ENCODE measurements at regions not wholly inside any gene's neighbourhood (a gene's known extent, or its start where the extent isn't known, plus 50 kb on each side); places are given as distances from the start of the nearest gene placed in this dataset.
"Not testable (repeated sequence)": the region's sequence is repeated elsewhere in the genome, so short reads cannot be mapped to it uniquely, and the experiment has no call there.

DNA sequence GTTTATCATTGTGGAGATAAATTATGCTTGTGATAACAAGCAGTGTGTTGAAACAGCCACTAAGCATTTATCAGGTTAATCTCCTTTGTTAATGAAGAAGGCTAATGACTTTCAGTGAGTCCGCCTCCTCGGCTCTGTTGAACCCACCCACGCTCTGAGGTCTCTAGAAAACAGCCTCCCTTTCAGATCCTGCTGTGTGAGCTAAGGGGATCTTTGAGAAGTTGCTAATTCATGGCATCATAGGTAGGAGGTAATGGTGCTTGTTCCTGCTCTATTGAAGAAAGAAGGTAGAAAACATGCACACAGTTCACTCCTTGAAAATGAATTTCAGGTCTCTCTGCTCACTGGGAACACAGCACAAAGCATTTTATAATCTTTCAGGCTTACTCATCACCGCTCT is 483.9 kb downstream of the AACS start:
- no peak for DNase-seq (ENCODE audit: low read depth in 1 of 2, low spot score in 1 of 2)

- no peak for DNase-seq (ENCODE audit: low read depth in 1 of 2, low spot score in 1 of 2)
Observed at GRCh38 chr12:125549836-125550235, 484.6 kb downstream of the AACS start.

DNA sequence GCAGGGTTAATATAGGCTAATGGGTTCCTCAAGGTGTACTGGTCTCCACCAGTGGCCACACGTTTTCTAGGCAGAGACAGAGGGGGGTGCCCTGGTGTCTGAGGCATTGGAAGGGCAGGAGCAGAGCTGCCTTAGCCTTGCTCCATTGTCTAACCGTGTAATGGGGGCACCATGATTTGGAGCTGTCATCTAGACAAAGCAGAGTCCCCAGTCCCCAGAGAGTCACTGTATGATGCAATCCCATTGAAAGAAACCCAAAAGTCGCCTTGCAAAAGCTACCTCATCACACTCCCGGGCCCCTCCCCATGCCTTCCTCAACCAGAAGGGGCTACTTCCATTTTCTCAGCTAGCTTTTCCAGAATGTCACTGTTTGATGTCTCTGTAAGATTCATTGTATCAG is 487.1 kb downstream of the AACS start:
- DNase-seq (ENCODE audit: low read depth in 1 of 2, low spot score in 1 of 2) = no peak

DNA sequence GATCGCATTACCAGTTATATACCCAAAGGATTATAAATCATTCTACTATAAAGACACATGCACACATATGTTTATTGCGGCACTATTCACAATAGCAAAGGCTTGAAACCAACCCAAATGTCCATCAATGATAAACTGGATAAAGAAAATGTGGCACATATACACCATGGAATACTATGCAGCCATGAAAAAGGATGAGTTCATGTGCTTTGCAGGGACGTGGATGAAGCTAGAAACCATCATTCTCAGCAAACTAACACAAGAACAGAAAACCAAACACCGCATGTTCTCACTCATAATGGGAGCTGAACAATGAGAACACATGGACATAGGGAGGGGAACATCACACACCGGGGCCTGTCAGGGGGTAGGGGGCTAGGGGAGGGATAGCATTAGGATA is 495.8 kb downstream of the AACS start:
- not testable (repeated sequence) for DNase-seq (ENCODE audit: low read depth in 1 of 2, low spot score in 1 of 2)

- DNase-seq (ENCODE audit: low read depth in 1 of 2, low spot score in 1 of 2) = no peak
Observed at GRCh38 chr12:125564753-125565152, 499.5 kb downstream of the AACS start.

DNA sequence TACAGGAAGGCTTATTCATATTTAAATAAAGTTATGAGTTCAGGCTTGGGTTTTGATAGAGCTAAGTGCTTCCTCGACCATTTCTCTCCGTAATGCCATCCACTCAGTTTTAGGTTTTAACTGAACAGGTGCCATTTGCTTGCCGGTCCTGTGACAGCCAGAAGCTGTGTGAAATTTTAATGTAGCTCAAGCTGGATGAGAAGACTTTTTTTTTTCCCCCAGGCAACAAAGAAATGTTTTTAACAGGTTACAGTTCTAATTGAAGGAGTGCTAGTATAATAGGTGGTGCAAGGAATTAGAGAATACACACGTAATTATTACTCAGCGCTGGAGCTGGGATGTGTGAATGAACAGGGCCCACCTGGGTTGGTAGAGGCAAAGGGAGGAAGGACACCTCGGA is 502.3 kb downstream of the AACS start:
- no peak for DNase-seq (ENCODE audit: low read depth in 1 of 2, low spot score in 1 of 2)

- DNase-seq (ENCODE audit: low read depth in 1 of 2, low spot score in 1 of 2) = no peak
Observed at GRCh38 chr12:125568306-125568705, 503.1 kb downstream of the AACS start.

DNA sequence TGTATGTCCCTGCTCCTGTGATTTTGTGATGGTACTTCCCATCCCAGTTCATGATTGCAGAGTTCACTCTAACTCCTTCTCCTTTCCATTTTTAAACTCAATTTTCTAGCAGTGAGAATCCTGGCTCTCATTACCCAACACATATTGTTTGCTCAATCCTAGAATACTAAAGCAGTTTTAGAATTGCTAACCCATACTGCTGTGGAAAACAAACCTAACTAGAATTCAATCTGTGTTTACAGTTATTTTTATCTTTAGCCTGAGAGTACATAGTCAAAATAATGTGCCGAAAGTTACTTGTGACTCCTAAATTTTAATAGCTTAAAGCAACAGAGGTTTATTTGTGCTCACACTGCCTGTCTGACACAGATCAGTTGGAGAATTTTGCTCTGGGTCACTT is 508.0 kb downstream of the AACS start:
- DNase-seq (ENCODE audit: low read depth in 1 of 2, low spot score in 1 of 2) = no peak

- DNase-seq (ENCODE audit: low read depth in 1 of 2, low spot score in 1 of 2) = no peak
Observed at GRCh38 chr12:125577334-125577733, 512.1 kb downstream of the AACS start.

DNA sequence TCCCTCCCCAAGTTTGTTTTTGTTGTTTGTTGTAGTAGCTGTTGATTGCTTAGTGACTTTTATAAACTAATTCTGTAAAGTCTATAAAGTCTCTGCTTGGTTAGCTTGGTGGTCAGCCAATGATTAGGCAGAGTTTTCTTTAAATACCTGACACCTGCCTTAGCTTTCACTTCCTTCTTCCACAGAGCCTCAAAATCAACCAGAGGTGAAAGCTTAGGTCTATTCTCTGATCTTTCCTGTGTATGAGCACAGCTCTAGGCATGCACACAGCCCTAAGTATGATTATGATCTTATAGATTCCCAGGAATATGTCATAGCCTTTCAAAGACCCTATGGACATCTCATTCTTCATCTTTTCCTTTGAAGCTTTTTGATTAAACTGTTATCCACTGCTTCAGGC is 514.7 kb downstream of the AACS start:
- no peak for DNase-seq (ENCODE audit: low read depth in 1 of 2, low spot score in 1 of 2)

GRCh38 chr12:125583071-125583470 is 517.8 kb downstream of the AACS start:
- no peak for DNase-seq (ENCODE audit: low read depth in 1 of 2, low spot score in 1 of 2)

- no peak for DNase-seq (ENCODE audit: low read depth in 1 of 2, low spot score in 1 of 2)
Observed at GRCh38 chr12:125586441-125586840, 521.2 kb downstream of the AACS start.

- no peak for DNase-seq (ENCODE audit: low read depth in 1 of 2, low spot score in 1 of 2)
Observed at GRCh38 chr12:125593269-125593668, 528.0 kb downstream of the AACS start.

DNA sequence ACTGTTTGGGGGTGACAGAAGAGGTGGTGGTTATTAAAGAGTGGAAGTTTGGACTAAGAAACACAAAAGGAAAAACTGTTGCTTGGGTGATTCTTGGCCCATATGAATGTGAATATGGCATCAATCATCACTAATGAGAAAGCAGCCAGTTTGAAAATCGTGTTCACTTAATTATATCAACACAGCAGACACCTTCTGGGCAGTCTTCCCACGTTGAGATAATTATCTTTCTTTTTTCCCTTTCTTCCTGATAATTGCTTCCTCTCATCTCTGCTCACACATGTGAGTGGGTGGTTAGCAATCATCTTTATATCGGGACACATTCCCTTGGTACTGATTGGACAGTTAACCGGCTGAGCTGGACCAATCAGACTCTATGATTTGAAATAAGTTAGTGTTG is 539.7 kb downstream of the AACS start:
- no peak for DNase-seq (ENCODE audit: low read depth in 1 of 2, low spot score in 1 of 2)

- no peak for DNase-seq (ENCODE audit: low read depth in 1 of 2, low spot score in 1 of 2)
Observed at GRCh38 chr12:125606312-125606711, 541.1 kb downstream of the AACS start.

- DNase-seq (ENCODE audit: low read depth in 1 of 2, low spot score in 1 of 2) = no peak
Observed at GRCh38 chr12:125610292-125610691, 545.1 kb downstream of the AACS start.

- DNase-seq (ENCODE audit: low read depth in 1 of 2, low spot score in 1 of 2) = no peak
Observed at GRCh38 chr12:125610971-125611370, 545.7 kb downstream of the AACS start.

- DNase-seq (ENCODE audit: low read depth in 1 of 2, low spot score in 1 of 2) = no peak
Observed at GRCh38 chr12:125614058-125614457, 548.8 kb downstream of the AACS start.

- no peak for DNase-seq (ENCODE audit: low read depth in 1 of 2, low spot score in 1 of 2)
Observed at GRCh38 chr12:125619723-125620122, 554.5 kb downstream of the AACS start.

DNA sequence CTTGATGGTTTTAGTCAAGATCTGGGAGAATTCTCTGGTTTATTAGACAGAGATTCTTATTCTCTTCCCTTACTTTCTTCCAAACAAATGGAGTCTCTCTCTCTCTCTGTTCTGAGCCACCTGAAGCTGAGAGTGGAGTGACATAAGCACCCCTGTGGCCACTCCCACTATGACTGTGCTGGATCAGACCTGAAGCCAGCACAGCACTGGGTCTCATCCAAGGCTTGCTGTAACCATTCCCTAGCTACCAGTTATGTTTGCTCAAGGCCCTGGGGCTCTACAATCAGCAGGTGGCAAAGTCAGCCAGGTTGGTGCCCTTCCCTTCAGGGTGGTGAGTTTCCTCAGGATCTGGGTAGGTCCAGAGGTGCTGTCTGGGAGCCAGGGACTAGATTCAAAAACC is 568.5 kb downstream of the AACS start:
- DNase-seq (ENCODE audit: low read depth in 1 of 2, low spot score in 1 of 2) = no peak

GRCh38 chr12:125634813-125635212 is 569.6 kb downstream of the AACS start:
- no peak for DNase-seq (ENCODE audit: low read depth in 1 of 2, low spot score in 1 of 2)

DNA sequence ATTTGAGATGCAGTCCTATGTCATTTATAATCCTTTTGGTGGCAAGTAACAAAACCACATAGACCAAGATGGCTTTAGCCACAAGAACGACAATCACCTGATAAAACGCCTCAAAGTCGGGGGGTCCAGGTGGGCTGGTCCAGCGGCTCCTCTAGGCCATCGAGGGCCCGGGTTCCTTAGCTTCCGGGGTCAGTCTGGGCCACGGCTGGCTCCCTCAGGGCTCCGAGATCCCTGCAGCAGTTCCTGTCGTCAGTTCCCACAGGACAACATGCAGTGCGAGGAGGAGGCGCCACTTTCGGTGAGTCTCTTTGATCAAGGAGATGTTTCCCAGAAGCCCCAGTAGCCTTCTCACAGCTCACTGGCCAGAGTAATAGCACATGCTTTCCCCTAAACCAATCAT is 574.6 kb downstream of the AACS start:
- no peak for DNase-seq (ENCODE audit: low read depth in 1 of 2, low spot score in 1 of 2)

GRCh38 chr12:125643055-125643454 is 577.8 kb downstream of the AACS start:
- no peak for DNase-seq (ENCODE audit: low read depth in 1 of 2, low spot score in 1 of 2)

DNA sequence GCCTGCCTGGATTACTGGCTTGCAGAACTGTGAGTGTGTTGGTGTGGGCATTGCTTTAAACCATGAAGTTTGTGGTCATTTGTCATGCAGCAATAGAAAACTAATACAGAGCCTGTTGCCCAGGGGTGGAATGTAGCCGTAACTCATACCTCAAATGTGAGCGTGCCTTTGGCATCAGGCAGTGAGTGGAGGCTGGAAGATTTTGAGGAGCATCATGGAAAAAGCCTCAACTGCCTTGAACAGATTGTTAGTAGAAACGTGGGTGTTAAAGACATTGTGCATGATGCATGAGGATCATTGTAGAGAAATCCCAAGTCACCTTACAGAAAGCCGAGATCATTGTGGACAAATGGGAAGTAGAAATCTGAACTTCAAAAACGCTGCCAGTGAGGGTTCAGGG is 580.5 kb downstream of the AACS start:
- no peak for DNase-seq (ENCODE audit: low read depth in 1 of 2, low spot score in 1 of 2)
